PFSK-1 (cell line): ENCODE measurements at regions not wholly inside any gene's neighbourhood (a gene's known extent, or its start where the extent isn't known, plus 50 kb on each side); places are given as distances from the start of the nearest gene placed in this dataset.

Experiments used
- FOXP2 ChIP-seq: optimal IDR thresholded peaks from 2 replicates; pipeline ENCODE3; 2011; ENCODE audit warnings: borderline replicate concordance, control low read depth, inconsistent platforms; ENCODE audit not compliant: insufficient read depth; ENCODE audit errors: extremely low read length, extremely low read depth
- POLR2AphosphoS5 ChIP-seq: IDR thresholded peaks from 2 replicates; pipeline ENCODE4 v1.6.1; 2012; ENCODE audit warnings: low read depth, mild to moderate bottlenecking, control low read depth, low read length, moderate library complexity
- REST ChIP-seq, 2 experiments: IDR thresholded peaks; 2 replicates each; pipeline versions ENCODE4 v1.6.1 to v1.8.0; 2011 to 2012; ENCODE audit warnings: low read depth in 2 of 2, low read length in 2 of 2, control low read depth in 1 of 2, inconsistent platforms in 1 of 2, mild to moderate bottlenecking in 1 of 2, moderate library complexity in 1 of 2; ENCODE audit not compliant: insufficient read depth in 1 of 2
- SIN3A ChIP-seq: IDR thresholded peaks from 2 replicates; pipeline ENCODE4 v1.6.1; 2012; ENCODE audit warnings: mild to moderate bottlenecking, low read length, moderate library complexity, borderline replicate concordance; ENCODE audit not compliant: insufficient read depth
- TAF1 ChIP-seq: IDR thresholded peaks from 2 replicates; pipeline ENCODE4 v1.6.1; 2012; ENCODE audit warnings: low read length, control low read depth, borderline replicate concordance; ENCODE audit not compliant: insufficient read depth

- no peak for TF ChIP-seq POLR2AphosphoS5
- TF ChIP-seq SIN3A = no peak
- no peak for TF ChIP-seq TAF1
- no peak for TF ChIP-seq REST (IDR thresholded peaks at IDR 0.05; ENCODE audit: insufficient read depth in 1 of 2, low read depth in 2 of 2, low read length in 2 of 2)
- no peak for TF ChIP-seq FOXP2
Measured at GRCh38 chr1:70790232-70790923, 257.2 kb downstream of the PTGER3 start.

GRCh38 chr1:70805641-70806040, 242.0 kb downstream of the PTGER3 start:
- TF ChIP-seq FOXP2 (no peak), SIN3A (no peak), POLR2AphosphoS5 (no peak), REST (IDR thresholded peaks at IDR 0.05; ENCODE audit: insufficient read depth in 1 of 2, low read depth in 2 of 2, low read length in 2 of 2) (no peak), TAF1 (no peak)

GRCh38 chr1:70807088-70807664, 240.4 kb downstream of the PTGER3 start:
- TF ChIP-seq POLR2AphosphoS5 (no peak), FOXP2 (no peak), TAF1 (no peak), REST (IDR thresholded peaks at IDR 0.05; ENCODE audit: insufficient read depth in 1 of 2, low read depth in 2 of 2, low read length in 2 of 2) (no peak), SIN3A (no peak)

GRCh38 chr1:70809069-70809468, 238.5 kb downstream of the PTGER3 start:
- TF ChIP-seq POLR2AphosphoS5 = no peak
- no peak for TF ChIP-seq REST (IDR thresholded peaks at IDR 0.05; ENCODE audit: insufficient read depth in 1 of 2, low read depth in 2 of 2, low read length in 2 of 2)
- no peak for TF ChIP-seq SIN3A
- TF ChIP-seq FOXP2 = no peak
- TF ChIP-seq TAF1 = no peak
